Sigmoid colon (tissue), 4 donors: ENCODE measurements at regions not wholly inside any gene's neighbourhood (a gene's known extent, or its start where the extent isn't known, plus 50 kb on each side); places are given as distances from the start of the nearest gene placed in this dataset.

Source experiments
- CTCF ChIP-seq, 4 experiments: fragments of 450-650 bp in 3 of 4; fragments of 200-600 bp in 1 of 4; IDR thresholded peaks; one replicate each; pipeline ENCODE4 v1.5.1; 2016 to 2019; ENCODE audit warnings: antibody characterized with exemption in 4 of 4, mild to moderate bottlenecking in 3 of 4, moderate library complexity in 2 of 4
- EP300 ChIP-seq, 4 donors: sonication (generic); formaldehyde crosslinking; IDR thresholded peaks; one replicate each; pipeline ENCODE4 v1.6.1; 2017; ENCODE audit warnings: antibody characterized with exemption in 4 of 4
- POLR2A ChIP-seq, 2 donors: fragments of 450-650 bp; IDR thresholded peaks; one replicate each; pipeline ENCODE4 v1.6.1; 2016; ENCODE audit warnings: antibody characterized with exemption in 2 of 2, mild to moderate bottlenecking in 2 of 2, moderate library complexity in 2 of 2

DNA sequence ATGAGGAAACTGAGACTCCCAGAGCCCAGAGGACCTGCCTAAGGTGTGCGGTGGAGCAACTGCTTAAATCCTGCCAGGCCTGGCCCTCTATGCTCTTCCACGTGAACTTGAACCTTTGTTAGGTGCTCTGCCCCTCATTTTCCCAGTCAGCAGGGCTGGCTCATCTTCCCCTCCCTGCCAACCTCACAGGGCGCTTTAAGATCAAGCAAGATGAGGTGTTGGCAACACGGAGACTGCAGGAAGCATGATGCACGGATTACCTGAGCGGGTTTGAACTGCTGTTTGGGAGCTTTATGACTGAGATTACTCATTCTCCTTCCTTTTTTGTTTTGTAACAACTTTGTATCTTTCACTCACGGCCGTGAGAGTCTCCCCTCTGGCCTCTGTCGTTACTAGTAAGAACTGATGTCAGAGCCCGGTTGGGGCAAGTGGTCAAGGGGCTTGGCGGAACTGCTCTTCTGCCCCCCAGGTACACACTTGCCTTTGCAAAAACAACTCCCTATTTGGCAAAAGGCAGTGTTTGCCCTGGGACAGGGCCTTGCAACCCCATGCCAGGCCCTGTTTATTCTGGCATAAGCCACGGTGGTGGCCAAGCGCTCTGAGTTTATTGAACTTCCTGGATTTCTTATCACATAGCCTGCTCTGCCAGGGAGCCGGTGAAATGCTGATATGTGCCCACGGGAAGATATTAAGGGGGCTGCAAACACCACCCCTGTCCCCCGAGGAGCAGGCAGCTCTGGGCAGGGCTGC, 127.8 kb downstream of the INHBB start:
- TF ChIP-seq EP300 (IDR thresholded peaks at IDR 0.05) (no peak), CTCF (IDR thresholded peaks at IDR 0.05) (no peak), POLR2A (IDR thresholded peaks at IDR 0.05) (no peak)
